Smooth muscle cell (in vitro differentiated cells): ENCODE measurements at regions not wholly inside any gene's neighbourhood (a gene's known extent, or its start where the extent isn't known, plus 50 kb on each side); places are given as distances from the start of the nearest gene placed in this dataset.

ENCODE experiments used
- DNase-seq: peaks from one replicate; lab custom pipeline; 2025; ENCODE audit not compliant: unreplicated experiment; lab: John Stamatoyannopoulos, UW
- H2AFZ ChIP-seq: fragments of 200-600 bp; sonication (generic); 2 replicates; pipeline ENCODE4 v1.6.0; 2016; ENCODE audit warnings: antibody characterized with exemption, low read depth, mild to moderate bottlenecking
- H3F3A ChIP-seq: fragments of 200-600 bp; sonication (generic); 2 replicates; pipeline ENCODE4 v1.6.0; 2017; ENCODE audit warnings: antibody characterized with exemption, low read depth
- H3K27ac ChIP-seq: fragments of 200-600 bp; sonication (generic); 2 replicates; pipeline ENCODE4 v1.5.1; 2016; ENCODE audit warnings: low read depth, mild to moderate bottlenecking
- H3K27me3 ChIP-seq: fragments of 200-600 bp; sonication (generic); 2 replicates; pipeline ENCODE4 v1.6.1; 2016; ENCODE audit warnings: low read depth, mild to moderate bottlenecking
- H3K36me3 ChIP-seq: fragments of 200-600 bp; sonication (generic); 2 replicates; pipeline ENCODE4 v1.5.1; 2016; ENCODE audit warnings: low read depth
- H3K4me1 ChIP-seq: fragments of 200-600 bp; sonication (generic); 2 replicates; pipeline ENCODE4 v1.5.1; 2016; ENCODE audit warnings: low read depth
- H3K4me2 ChIP-seq: fragments of 200-600 bp; sonication (generic); 2 replicates; pipeline ENCODE4 v1.6.0; 2016; ENCODE audit warnings: mild to moderate bottlenecking
- H3K4me3 ChIP-seq: fragments of 200-600 bp; sonication (generic); 2 replicates; pipeline ENCODE4 v1.5.1; 2016; ENCODE audit warnings: mild to moderate bottlenecking
- H3K79me2 ChIP-seq: fragments of 200-600 bp; sonication (generic); 2 replicates; pipeline ENCODE4 v1.6.0; 2016; ENCODE audit warnings: low read depth, mild to moderate bottlenecking
- H3K9ac ChIP-seq: fragments of 200-600 bp; sonication (generic); 2 replicates; pipeline ENCODE4 v1.6.0; 2016; ENCODE audit warnings: low read depth
- H3K9me3 ChIP-seq: fragments of 200-600 bp; sonication (generic); replicated peaks from 2 replicates; pipeline ENCODE4 v1.5.1; 2016; ENCODE audit warnings: low read depth
- H4K20me1 ChIP-seq: fragments of 200-600 bp; sonication (generic); 2 replicates; pipeline ENCODE4 v1.6.0; 2016; ENCODE audit warnings: low read depth
- CTCF ChIP-seq: fragments of 200-600 bp; sonication (generic); IDR thresholded peaks from 2 replicates; pipeline ENCODE4 v1.5.1; 2017; ENCODE audit warnings: borderline replicate concordance, mild to moderate bottlenecking, antibody characterized with exemption; ENCODE audit not compliant: insufficient read depth, poor library complexity, severe bottlenecking
- WGBS: methylation state at CpG from one replicate; pipeline ENCODE4 v1.1.7; 2016; ENCODE audit warnings: low lambda C conversion rate; 5-methylcytosine and 5-hydroxymethylcytosine counted together

GRCh38 chr4:41458689-41459088, 79.3 kb upstream of the LIMCH1 start:
- Histone ChIP-seq H3K27ac (no peak overlapping the region), H3K4me1 (peaks cover 9% of the 10 kb centered on the region), H4K20me1 (no peaks in the 10 kb centered on the region), H3F3A (no peaks in the 10 kb centered on the region), H3K27me3 (peaks cover 3% of the 10 kb centered on the region), H3K4me3 (no peak overlapping the region), H3K36me3 (no peaks in the 10 kb centered on the region), H3K9ac (no peak overlapping the region), H3K9me3 (no peaks in the 10 kb centered on the region), H3K79me2 (no peaks in the 10 kb centered on the region), H3K4me2 (no peak overlapping the region), H2AFZ (no peak overlapping the region)
- TF ChIP-seq CTCF = no peak
- 100% methylated on average over 2 of the region's 2 CpGs for WGBS
- no peak for DNase-seq

- Histone ChIP-seq H4K20me1 (no peaks in the 10 kb centered on the region), H3K4me1 (no peaks in the 10 kb centered on the region), H3K4me2 (no peak overlapping the region), H3F3A (no peaks in the 10 kb centered on the region), H3K36me3 (no peaks in the 10 kb centered on the region), H3K9me3 (no peaks in the 10 kb centered on the region), H3K4me3 (no peak overlapping the region), H3K27ac (no peak overlapping the region), H3K79me2 (no peaks in the 10 kb centered on the region), H3K9ac (no peak overlapping the region), H3K27me3 (no peaks in the 10 kb centered on the region), H2AFZ (no peak overlapping the region)
- 82% methylated on average over 5 of the region's 5 CpGs for WGBS
- no peak for TF ChIP-seq CTCF
- DNase-seq = no peak
Measured at GRCh38 chr4:41460641-41461040, 77.3 kb upstream of the LIMCH1 start.

- 91% methylated on average over 3 of the region's 3 CpGs for WGBS
- Histone ChIP-seq H2AFZ (no peak overlapping the region), H4K20me1 (no peaks in the 10 kb centered on the region), H3K9me3 (no peaks in the 10 kb centered on the region), H3K79me2 (no peaks in the 10 kb centered on the region), H3K36me3 (no peaks in the 10 kb centered on the region), H3K27ac (no peak overlapping the region), H3F3A (no peaks in the 10 kb centered on the region), H3K4me3 (no peak overlapping the region), H3K4me2 (no peak overlapping the region), H3K9ac (no peak overlapping the region), H3K4me1 (no peaks in the 10 kb centered on the region), H3K27me3 (no peaks in the 10 kb centered on the region)
- TF ChIP-seq CTCF = no peak
- no peak for DNase-seq
Measured at GRCh38 chr4:41461780-41462307, 76.1 kb upstream of the LIMCH1 start.

- no peaks in the 10 kb centered on the region for H3K27me3 ChIP-seq
- H2AFZ ChIP-seq = no peak overlapping the region
- no peaks in the 10 kb centered on the region for H3K4me1 ChIP-seq
- no peak overlapping the region for H3K4me3 ChIP-seq
- no peaks in the 10 kb centered on the region for H4K20me1 ChIP-seq
- H3K27ac ChIP-seq = no peak overlapping the region
- 94% methylated on average over 5 of the region's 5 CpGs for WGBS
- TF ChIP-seq CTCF = no peak
- no peaks in the 10 kb centered on the region for H3K36me3 ChIP-seq
- DNase-seq = no peak
- H3F3A ChIP-seq = no peaks in the 10 kb centered on the region
- H3K9me3 ChIP-seq = no peaks in the 10 kb centered on the region
- no peak overlapping the region for H3K4me2 ChIP-seq
- H3K9ac ChIP-seq = no peak overlapping the region
- H3K79me2 ChIP-seq = no peaks in the 10 kb centered on the region
Measured at GRCh38 chr4:41465146-41465761, 72.7 kb upstream of the LIMCH1 start.
